GM23338 (cell line): ENCODE measurements at regions not wholly inside any gene's neighbourhood (a gene's known extent, or its start where the extent isn't known, plus 50 kb on each side); places are given as distances from the start of the nearest gene placed in this dataset.

Source experiments
- ATAC-seq: fragments of 200-7000 bp; cut with Tn5 transposase; 3 replicates; pipeline ENCODE4 v1.9.1; 2020
- DNase-seq: peaks from one replicate; pipeline ENCODE4 v3.0.0-alpha.2; 2015; ENCODE audit warnings: low spot score
- H2AFZ ChIP-seq: fragments of 200-600 bp; sonication (generic); 2 replicates; pipeline ENCODE4 v1.8.0; 2016; ENCODE audit warnings: antibody characterized with exemption, mild to moderate bottlenecking, moderate library complexity
- H3F3A ChIP-seq: fragments of 200-600 bp; sonication (generic); replicated peaks from 2 replicates; pipeline ENCODE4 v1.8.0; 2017; ENCODE audit warnings: antibody characterized with exemption, mixed run types, low read depth
- H3K27ac ChIP-seq: fragments of 200-600 bp; sonication (generic); 2 replicates; pipeline ENCODE4 v1.6.1; 2016; ENCODE audit warnings: low read depth
- H3K27me3 ChIP-seq: fragments of 200-600 bp; sonication (generic); 2 replicates; pipeline ENCODE4 v1.8.0; 2016; ENCODE audit warnings: mild to moderate bottlenecking, mixed run types, moderate library complexity; ENCODE audit not compliant: insufficient read depth
- H3K36me3 ChIP-seq: fragments of 200-600 bp; sonication (generic); 2 replicates; pipeline ENCODE4 v1.8.0; 2016; ENCODE audit warnings: mild to moderate bottlenecking; ENCODE audit not compliant: insufficient read depth
- H3K4me1 ChIP-seq: fragments of 200-600 bp; sonication (generic); 2 replicates; pipeline ENCODE4 v1.8.0; 2016; ENCODE audit warnings: mild to moderate bottlenecking, moderate library complexity; ENCODE audit not compliant: insufficient read depth
- H3K4me2 ChIP-seq: fragments of 200-600 bp; sonication (generic); 2 replicates; pipeline ENCODE4 v1.7.1; 2017; ENCODE audit warnings: mixed run types
- H3K4me3 ChIP-seq: fragments of 200-600 bp; sonication (generic); 2 replicates; pipeline ENCODE4 v1.6.1; 2016; ENCODE audit warnings: mixed run types
- H3K79me2 ChIP-seq: fragments of 200-600 bp; sonication (generic); replicated peaks from 2 replicates; pipeline ENCODE4 v1.8.0; 2017; ENCODE audit warnings: mild to moderate bottlenecking; ENCODE audit not compliant: insufficient read depth
- H3K9me2 ChIP-seq: fragments of 200-600 bp; sonication (generic); 2 replicates; pipeline ENCODE4 v1.8.0; 2017; ENCODE audit not compliant: insufficient read depth
- H4K20me1 ChIP-seq: fragments of 200-600 bp; sonication (generic); replicated peaks from 2 replicates; pipeline ENCODE4 v1.8.0; 2017; ENCODE audit warnings: mild to moderate bottlenecking; ENCODE audit not compliant: insufficient read depth
- H3K27ac Mint-ChIP-seq: 2 replicates; pipeline ENCODE4 v1.8.0; 2020; ENCODE audit warnings: inconsistent platforms, mild to moderate bottlenecking, moderate library complexity, mixed read lengths
- H3K27me3 Mint-ChIP-seq: 3 replicates; pipeline ENCODE4 v1.8.0; 2022; ENCODE audit warnings: low read depth, mild to moderate bottlenecking, moderate library complexity, mixed read lengths, inconsistent platforms; ENCODE audit not compliant: insufficient read depth, poor library complexity
- H3K36me3 Mint-ChIP-seq: 3 replicates; pipeline ENCODE4 v1.8.0; 2021; ENCODE audit warnings: low read depth, mild to moderate bottlenecking, inconsistent platforms, moderate library complexity, mixed read lengths
- H3K4me1 Mint-ChIP-seq: 3 replicates; pipeline ENCODE4 v1.8.0; 2020; ENCODE audit warnings: mild to moderate bottlenecking, inconsistent platforms, mixed read lengths
- H3K4me3 Mint-ChIP-seq: 3 replicates; pipeline ENCODE4 v1.8.0; 2021; ENCODE audit warnings: moderate library complexity, mild to moderate bottlenecking, inconsistent platforms, mixed read lengths
- H3K9me3 Mint-ChIP-seq: 3 replicates; pipeline ENCODE4 v1.8.0; 2020; ENCODE audit warnings: moderate library complexity, mild to moderate bottlenecking, inconsistent platforms, mixed read lengths
- CREB1 ChIP-seq: fragments of 250-450 bp; sonication (Bioruptor Pico); IDR thresholded peaks from 2 replicates; pipeline ENCODE4 v1.5.0; 2020; ENCODE audit warnings: low read depth, mild to moderate bottlenecking, moderate library complexity
- ETS1 ChIP-seq: IDR thresholded peaks from 2 replicates; pipeline ENCODE4 v1.6.1; 2016; ENCODE audit warnings: antibody characterized with exemption
- EZH2 ChIP-seq: fragments of 200-600 bp; sonication (generic); IDR thresholded peaks from one replicate; pipeline ENCODE4 v1.8.0; 2017; ENCODE audit warnings: antibody characterized with exemption, mild to moderate bottlenecking, low read depth; ENCODE audit not compliant: unreplicated experiment
- EZH2phosphoT487 ChIP-seq: fragments of 200-600 bp; sonication (generic); IDR thresholded peaks from one replicate; pipeline ENCODE4 v1.8.1; 2018; ENCODE audit warnings: antibody characterized with exemption; ENCODE audit not compliant: unreplicated experiment
- JUNB ChIP-seq: IDR thresholded peaks from one replicate; pipeline ENCODE4 v1.6.1; 2016; ENCODE audit warnings: antibody characterized with exemption; ENCODE audit not compliant: unreplicated experiment
- NANOG ChIP-seq: IDR thresholded peaks from 2 replicates; pipeline ENCODE4 v1.6.1; 2016; ENCODE audit warnings: antibody characterized with exemption, borderline replicate concordance
- POLR2AphosphoS5 ChIP-seq: IDR thresholded peaks from 2 replicates; pipeline ENCODE4 v1.6.1; 2016; ENCODE audit warnings: antibody characterized with exemption, low read depth
- STAT1 ChIP-seq: IDR thresholded peaks from one replicate; pipeline ENCODE4 v1.6.1; 2016; ENCODE audit warnings: antibody characterized with exemption; ENCODE audit not compliant: unreplicated experiment
- ZNF331 ChIP-seq: fragments of 250-450 bp; sonication (Bioruptor Pico); IDR thresholded peaks from 2 replicates; pipeline ENCODE4 v1.5.0; 2020; ENCODE audit warnings: low read depth, mild to moderate bottlenecking, moderate library complexity
- TF ChIP-seq, protein P1 (sequence below): fragments of 250-450 bp; sonication (Bioruptor Pico); IDR thresholded peaks from 2 replicates; pipeline ENCODE4 v1.5.0; 2020; ENCODE audit warnings: mild to moderate bottlenecking, moderate library complexity
- TF ChIP-seq, protein P2 (sequence below), 2 experiments: fragments of 200-600 bp in 1 of 2; sonication (generic) in 1 of 2; conservative IDR thresholded peaks; 2 replicates each; pipeline versions ENCODE4 v1.5.1 to v1.6.1; 2016 to 2017; ENCODE audit warnings: antibody characterized with exemption in 2 of 2, low read depth in 2 of 2, mild to moderate bottlenecking in 2 of 2, moderate library complexity in 1 of 2
- TF ChIP-seq, protein P3 (sequence below): IDR thresholded peaks from one replicate; pipeline ENCODE4 v1.6.1; 2018; ENCODE audit warnings: antibody characterized with exemption; ENCODE audit not compliant: unreplicated experiment

DNA sequence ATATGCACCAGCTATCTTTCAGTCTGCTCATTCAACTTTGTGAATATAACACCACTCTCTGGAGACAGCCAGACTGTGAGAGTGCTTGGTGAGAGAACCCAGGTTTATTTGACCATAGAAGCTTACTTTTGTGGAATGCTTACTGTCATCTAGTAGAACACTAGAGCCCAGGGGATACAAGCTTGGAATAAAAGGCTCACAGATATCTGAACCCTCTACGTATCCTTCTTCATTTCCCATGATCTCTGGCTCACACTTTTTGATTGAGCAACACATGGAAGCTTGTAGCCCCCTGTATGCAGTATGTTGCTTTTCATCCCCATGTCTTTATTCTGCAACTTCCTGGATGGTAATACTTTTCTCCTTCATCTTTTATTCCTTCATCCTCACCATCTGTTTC, 835.3 kb upstream of the CITED2 start (continued):
- TF ChIP-seq, protein P1, sequence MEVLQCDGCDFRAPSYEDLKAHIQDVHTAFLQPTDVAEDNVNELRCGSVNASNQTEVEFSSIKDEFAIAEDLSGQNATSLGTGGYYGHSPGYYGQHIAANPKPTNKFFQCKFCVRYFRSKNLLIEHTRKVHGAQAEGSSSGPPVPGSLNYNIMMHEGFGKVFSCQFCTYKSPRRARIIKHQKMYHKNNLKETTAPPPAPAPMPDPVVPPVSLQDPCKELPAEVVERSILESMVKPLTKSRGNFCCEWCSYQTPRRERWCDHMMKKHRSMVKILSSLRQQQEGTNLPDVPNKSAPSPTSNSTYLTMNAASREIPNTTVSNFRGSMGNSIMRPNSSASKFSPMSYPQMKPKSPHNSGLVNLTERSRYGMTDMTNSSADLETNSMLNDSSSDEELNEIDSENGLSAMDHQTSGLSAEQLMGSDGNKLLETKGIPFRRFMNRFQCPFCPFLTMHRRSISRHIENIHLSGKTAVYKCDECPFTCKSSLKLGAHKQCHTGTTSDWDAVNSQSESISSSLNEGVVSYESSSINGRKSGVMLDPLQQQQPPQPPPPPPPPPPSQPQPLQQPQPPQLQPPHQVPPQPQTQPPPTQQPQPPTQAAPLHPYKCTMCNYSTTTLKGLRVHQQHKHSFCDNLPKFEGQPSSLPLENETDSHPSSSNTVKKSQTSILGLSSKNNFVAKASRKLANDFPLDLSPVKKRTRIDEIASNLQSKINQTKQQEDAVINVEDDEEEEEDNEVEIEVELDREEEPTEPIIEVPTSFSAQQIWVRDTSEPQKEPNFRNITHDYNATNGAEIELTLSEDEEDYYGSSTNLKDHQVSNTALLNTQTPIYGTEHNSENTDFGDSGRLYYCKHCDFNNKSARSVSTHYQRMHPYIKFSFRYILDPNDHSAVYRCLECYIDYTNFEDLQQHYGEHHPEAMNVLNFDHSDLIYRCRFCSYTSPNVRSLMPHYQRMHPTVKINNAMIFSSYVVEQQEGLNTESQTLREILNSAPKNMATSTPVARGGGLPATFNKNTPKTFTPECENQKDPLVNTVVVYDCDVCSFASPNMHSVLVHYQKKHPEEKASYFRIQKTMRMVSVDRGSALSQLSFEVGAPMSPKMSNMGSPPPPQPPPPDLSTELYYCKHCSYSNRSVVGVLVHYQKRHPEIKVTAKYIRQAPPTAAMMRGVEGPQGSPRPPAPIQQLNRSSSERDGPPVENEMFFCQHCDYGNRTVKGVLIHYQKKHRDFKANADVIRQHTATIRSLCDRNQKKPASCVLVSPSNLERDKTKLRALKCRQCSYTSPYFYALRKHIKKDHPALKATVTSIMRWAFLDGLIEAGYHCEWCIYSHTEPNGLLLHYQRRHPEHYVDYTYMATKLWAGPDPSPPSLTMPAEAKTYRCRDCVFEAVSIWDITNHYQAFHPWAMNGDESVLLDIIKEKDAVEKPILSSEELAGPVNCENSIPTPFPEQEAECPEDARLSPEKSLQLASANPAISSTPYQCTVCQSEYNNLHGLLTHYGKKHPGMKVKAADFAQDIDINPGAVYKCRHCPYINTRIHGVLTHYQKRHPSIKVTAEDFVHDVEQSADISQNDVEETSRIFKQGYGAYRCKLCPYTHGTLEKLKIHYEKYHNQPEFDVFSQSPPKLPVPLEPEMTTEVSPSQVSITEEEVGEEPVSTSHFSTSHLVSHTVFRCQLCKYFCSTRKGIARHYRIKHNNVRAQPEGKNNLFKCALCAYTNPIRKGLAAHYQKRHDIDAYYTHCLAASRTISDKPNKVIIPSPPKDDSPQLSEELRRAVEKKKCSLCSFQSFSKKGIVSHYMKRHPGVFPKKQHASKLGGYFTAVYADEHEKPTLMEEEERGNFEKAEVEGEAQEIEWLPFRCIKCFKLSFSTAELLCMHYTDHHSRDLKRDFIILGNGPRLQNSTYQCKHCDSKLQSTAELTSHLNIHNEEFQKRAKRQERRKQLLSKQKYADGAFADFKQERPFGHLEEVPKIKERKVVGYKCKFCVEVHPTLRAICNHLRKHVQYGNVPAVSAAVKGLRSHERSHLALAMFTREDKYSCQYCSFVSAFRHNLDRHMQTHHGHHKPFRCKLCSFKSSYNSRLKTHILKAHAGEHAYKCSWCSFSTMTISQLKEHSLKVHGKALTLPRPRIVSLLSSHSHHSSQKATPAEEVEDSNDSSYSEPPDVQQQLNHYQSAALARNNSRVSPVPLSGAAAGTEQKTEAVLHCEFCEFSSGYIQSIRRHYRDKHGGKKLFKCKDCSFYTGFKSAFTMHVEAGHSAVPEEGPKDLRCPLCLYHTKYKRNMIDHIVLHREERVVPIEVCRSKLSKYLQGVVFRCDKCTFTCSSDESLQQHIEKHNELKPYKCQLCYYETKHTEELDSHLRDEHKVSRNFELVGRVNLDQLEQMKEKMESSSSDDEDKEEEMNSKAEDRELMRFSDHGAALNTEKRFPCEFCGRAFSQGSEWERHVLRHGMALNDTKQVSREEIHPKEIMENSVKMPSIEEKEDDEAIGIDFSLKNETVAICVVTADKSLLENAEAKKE (CRISPR knock-in tag): no peak
- TF ChIP-seq POLR2AphosphoS5 (no peak), ETS1 (no peak), EZH2 (no peak), EZH2phosphoT487 (no peak), NANOG (no peak)

- Mint-ChIP-seq H3K27ac (no peak overlapping the region; the same call in 1 of the 2 replicates), H3K4me1 (peaks cover 4% of the 10 kb centered on the region; the same call in 2 of the 3 replicates), H3K27me3 (peaks cover 1% of the 10 kb centered on the region), H3K4me3 (no peak overlapping the region), H3K36me3 (no peaks in the 10 kb centered on the region), H3K9me3 (peaks cover 4% of the 10 kb centered on the region; the same call in 1 of the 3 replicates)
- no peak overlapping the region for H3K4me3 ChIP-seq
- no peak overlapping the region for H3K4me2 ChIP-seq
- ATAC-seq: no peak
- no peak overlapping the region for H2AFZ ChIP-seq
- no peak overlapping the region for H3K27ac ChIP-seq
- H3K4me1 ChIP-seq: no peaks in the 10 kb centered on the region
- H3K27me3 ChIP-seq: no peaks in the 10 kb centered on the region
- H3K9me2 ChIP-seq: peaks cover under 1% of the 10 kb centered on the region; the same call in 1 of the 2 replicates
- DNase-seq: no peak
- no peaks in the 10 kb centered on the region for H3K36me3 ChIP-seq
- no peaks in the 10 kb centered on the region for H4K20me1 ChIP-seq
- no peaks in the 10 kb centered on the region for H3F3A ChIP-seq
- no peaks in the 10 kb centered on the region for H3K79me2 ChIP-seq
- TF ChIP-seq ETS1 (no peak), CREB1 (CRISPR knock-in tag) (no peak), POLR2AphosphoS5 (no peak), ZNF331 (CRISPR knock-in tag) (no peak), JUNB (no peak), STAT1 (no peak), EZH2 (no peak)
- TF ChIP-seq, protein P2, sequence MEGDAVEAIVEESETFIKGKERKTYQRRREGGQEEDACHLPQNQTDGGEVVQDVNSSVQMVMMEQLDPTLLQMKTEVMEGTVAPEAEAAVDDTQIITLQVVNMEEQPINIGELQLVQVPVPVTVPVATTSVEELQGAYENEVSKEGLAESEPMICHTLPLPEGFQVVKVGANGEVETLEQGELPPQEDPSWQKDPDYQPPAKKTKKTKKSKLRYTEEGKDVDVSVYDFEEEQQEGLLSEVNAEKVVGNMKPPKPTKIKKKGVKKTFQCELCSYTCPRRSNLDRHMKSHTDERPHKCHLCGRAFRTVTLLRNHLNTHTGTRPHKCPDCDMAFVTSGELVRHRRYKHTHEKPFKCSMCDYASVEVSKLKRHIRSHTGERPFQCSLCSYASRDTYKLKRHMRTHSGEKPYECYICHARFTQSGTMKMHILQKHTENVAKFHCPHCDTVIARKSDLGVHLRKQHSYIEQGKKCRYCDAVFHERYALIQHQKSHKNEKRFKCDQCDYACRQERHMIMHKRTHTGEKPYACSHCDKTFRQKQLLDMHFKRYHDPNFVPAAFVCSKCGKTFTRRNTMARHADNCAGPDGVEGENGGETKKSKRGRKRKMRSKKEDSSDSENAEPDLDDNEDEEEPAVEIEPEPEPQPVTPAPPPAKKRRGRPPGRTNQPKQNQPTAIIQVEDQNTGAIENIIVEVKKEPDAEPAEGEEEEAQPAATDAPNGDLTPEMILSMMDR (conservative IDR thresholded peaks at IDR 0.05; ENCODE audit: low read depth in 2 of 2): no peak
- TF ChIP-seq, protein P3, sequence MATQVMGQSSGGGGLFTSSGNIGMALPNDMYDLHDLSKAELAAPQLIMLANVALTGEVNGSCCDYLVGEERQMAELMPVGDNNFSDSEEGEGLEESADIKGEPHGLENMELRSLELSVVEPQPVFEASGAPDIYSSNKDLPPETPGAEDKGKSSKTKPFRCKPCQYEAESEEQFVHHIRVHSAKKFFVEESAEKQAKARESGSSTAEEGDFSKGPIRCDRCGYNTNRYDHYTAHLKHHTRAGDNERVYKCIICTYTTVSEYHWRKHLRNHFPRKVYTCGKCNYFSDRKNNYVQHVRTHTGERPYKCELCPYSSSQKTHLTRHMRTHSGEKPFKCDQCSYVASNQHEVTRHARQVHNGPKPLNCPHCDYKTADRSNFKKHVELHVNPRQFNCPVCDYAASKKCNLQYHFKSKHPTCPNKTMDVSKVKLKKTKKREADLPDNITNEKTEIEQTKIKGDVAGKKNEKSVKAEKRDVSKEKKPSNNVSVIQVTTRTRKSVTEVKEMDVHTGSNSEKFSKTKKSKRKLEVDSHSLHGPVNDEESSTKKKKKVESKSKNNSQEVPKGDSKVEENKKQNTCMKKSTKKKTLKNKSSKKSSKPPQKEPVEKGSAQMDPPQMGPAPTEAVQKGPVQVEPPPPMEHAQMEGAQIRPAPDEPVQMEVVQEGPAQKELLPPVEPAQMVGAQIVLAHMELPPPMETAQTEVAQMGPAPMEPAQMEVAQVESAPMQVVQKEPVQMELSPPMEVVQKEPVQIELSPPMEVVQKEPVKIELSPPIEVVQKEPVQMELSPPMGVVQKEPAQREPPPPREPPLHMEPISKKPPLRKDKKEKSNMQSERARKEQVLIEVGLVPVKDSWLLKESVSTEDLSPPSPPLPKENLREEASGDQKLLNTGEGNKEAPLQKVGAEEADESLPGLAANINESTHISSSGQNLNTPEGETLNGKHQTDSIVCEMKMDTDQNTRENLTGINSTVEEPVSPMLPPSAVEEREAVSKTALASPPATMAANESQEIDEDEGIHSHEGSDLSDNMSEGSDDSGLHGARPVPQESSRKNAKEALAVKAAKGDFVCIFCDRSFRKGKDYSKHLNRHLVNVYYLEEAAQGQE: no peak
Measured at GRCh38 chr6:140208286-140208685, 833.8 kb upstream of the CITED2 start.
